MCF 10A (cell line): ENCODE measurements at regions not wholly inside any gene's neighbourhood (a gene's known extent, or its start where the extent isn't known, plus 50 kb on each side); places are given as distances from the start of the nearest gene placed in this dataset.

ENCODE experiments used
- BruUV-seq: library from RNA; stranded (reverse); fragments of 400-500 nt; replicated peaks from 2 replicates; lab custom pipeline; 2021; lab: Mats Ljungman, UMichigan
- CTCF ChIA-PET: fragments of 300-600 bp; sonication (Branson Sonifier 250); formaldehyde crosslinking; extraction: SDS; loops from one replicate; lab custom pipeline; 2021; ENCODE audit warnings: antibody characterized with exemption, inconsistent platforms; lab: Yijun Ruan, JAX
- POLR2A ChIA-PET: fragments of 300-600, 350-650 bp; sonication (Branson Sonifier 250); formaldehyde crosslinking; extraction: SDS; loops from one replicate; lab custom pipeline; 2020; ENCODE audit warnings: antibody characterized with exemption, inconsistent platforms; lab: Yijun Ruan, JAX
- DNase-seq: peaks from one replicate; pipeline ENCODE4 v3.0.0-alpha.2; 2018; ENCODE audit not compliant: unreplicated experiment
- H3K27ac Mint-ChIP-seq: one replicate; pipeline ENCODE4 v1.8.0; 2022; ENCODE audit warnings: mild to moderate bottlenecking, low read depth, mixed read lengths; ENCODE audit not compliant: unreplicated experiment
- H3K27me3 Mint-ChIP-seq: one replicate; pipeline ENCODE4 v1.8.0; 2022; ENCODE audit warnings: mixed read lengths; ENCODE audit not compliant: insufficient read depth, unreplicated experiment
- H3K36me3 Mint-ChIP-seq: one replicate; pipeline ENCODE4 v1.8.0; 2022; ENCODE audit warnings: mild to moderate bottlenecking, moderate library complexity, mixed read lengths; ENCODE audit not compliant: insufficient read depth, unreplicated experiment
- H3K4me1 Mint-ChIP-seq: one replicate; pipeline ENCODE4 v1.8.0; 2022; ENCODE audit warnings: mixed read lengths; ENCODE audit not compliant: insufficient read depth, unreplicated experiment
- H3K4me3 Mint-ChIP-seq: one replicate; pipeline ENCODE4 v1.8.0; 2022; ENCODE audit warnings: mild to moderate bottlenecking, moderate library complexity, mixed read lengths; ENCODE audit not compliant: unreplicated experiment
- H3K9me3 Mint-ChIP-seq: one replicate; pipeline ENCODE4 v1.8.0; 2022; ENCODE audit warnings: mixed read lengths; ENCODE audit not compliant: unreplicated experiment
- CTCF ChIP-seq: fragments of 200-600 bp; IDR thresholded peaks from one replicate; pipeline ENCODE4 v1.8.0; 2022; ENCODE audit warnings: antibody characterized with exemption, mild to moderate bottlenecking; ENCODE audit not compliant: unreplicated experiment
- intact Hi-C: fragments of 100-400 bp; cut with micrococcal nuclease; formaldehyde crosslinking; loops from 2 replicates; pipeline ENCODE4 v1.14.1; 2022

- intact Hi-C loops: no loop called here
- Mint-ChIP-seq H3K36me3 (no peaks in the 10 kb centered on the region), H3K27me3 (peaks cover 16% of the 10 kb centered on the region), H3K4me3 (no peak overlapping the region), H3K27ac (no peak overlapping the region), H3K9me3 (no peaks in the 10 kb centered on the region), H3K4me1 (no peaks in the 10 kb centered on the region)
- no peak for TF ChIP-seq CTCF
- POLR2A ChIA-PET: interaction anchor here (0.6 kb wide), 1 partner anchor 521 kb away, joined by 3 read pairs; no protein-coding TSS in a partner anchor
- no TSS peak for BruUV-seq
- DNase-seq: no peak
- CTCF ChIA-PET: interaction anchor here (0.5 kb wide), 1 partner anchor 1199 kb away, joined by 3 read pairs; no protein-coding TSS in a partner anchor
These were observed 177.1 kb upstream of the MID1 start for GRCh38 chrX:10797466-10797865.

- DNase-seq: no peak
- ChIA-PET CTCF (interaction anchor here (0.6 kb wide), 1 partner anchor 32 kb away, joined by 4 read pairs; no protein-coding TSS in a partner anchor), POLR2A (interaction anchor here (0.6 kb wide), 1 partner anchor 321 kb away, joined by 4 read pairs; no protein-coding TSS in a partner anchor)
- no peaks in the 10 kb centered on the region for H3K36me3 Mint-ChIP-seq
- no peak overlapping the region for H3K4me3 Mint-ChIP-seq
- H3K27me3 Mint-ChIP-seq: peaks cover 16% of the 10 kb centered on the region
- no TSS peak for BruUV-seq
- no peak overlapping the region for H3K27ac Mint-ChIP-seq
- H3K9me3 Mint-ChIP-seq: no peaks in the 10 kb centered on the region
- intact Hi-C loops: no loop called here
- no peaks in the 10 kb centered on the region for H3K4me1 Mint-ChIP-seq
- TF ChIP-seq CTCF: no peak
These were observed 177.7 kb upstream of the MID1 start for GRCh38 chrX:10798041-10798440.

- no peaks in the 10 kb centered on the region for H3K36me3 Mint-ChIP-seq
- no TSS peak for BruUV-seq
- peaks cover 16% of the 10 kb centered on the region for H3K27me3 Mint-ChIP-seq
- intact Hi-C loops: no loop called here
- no peak overlapping the region for H3K27ac Mint-ChIP-seq
- no peak overlapping the region for H3K4me3 Mint-ChIP-seq
- ChIA-PET CTCF (interaction anchor here (0.8 to 1.2 kb wide), 2 partner anchors 32 to 967 kb away, joined by 3 to 6 read pairs; no protein-coding TSS in a partner anchor), POLR2A (no interaction called here)
- no peak for TF ChIP-seq CTCF
- H3K4me1 Mint-ChIP-seq: no peaks in the 10 kb centered on the region
- no peaks in the 10 kb centered on the region for H3K9me3 Mint-ChIP-seq
- no peak for DNase-seq
These were observed 180.4 kb upstream of the MID1 start for GRCh38 chrX:10800796-10801195.

- CTCF ChIA-PET: interaction anchor here (0.6 to 1.1 kb wide), 3 partner anchors 49 to 621 kb away, joined by 3 to 4 read pairs (median 3); no protein-coding TSS in a partner anchor
- no TSS peak for BruUV-seq
- no peak for DNase-seq
- no peak for TF ChIP-seq CTCF
- POLR2A ChIA-PET: no interaction called here
- Mint-ChIP-seq H3K9me3 (no peaks in the 10 kb centered on the region), H3K27ac (no peak overlapping the region), H3K27me3 (peaks cover 12% of the 10 kb centered on the region), H3K36me3 (no peaks in the 10 kb centered on the region), H3K4me1 (no peaks in the 10 kb centered on the region), H3K4me3 (no peak overlapping the region)
- intact Hi-C loops: no loop called here
These were observed 190.7 kb upstream of the MID1 start for GRCh38 chrX:10811111-10811510.
